NCI-H1930 (cell line): ENCODE measurements at regions not wholly inside any gene's neighbourhood (a gene's known extent, or its start where the extent isn't known, plus 50 kb on each side); places are given as distances from the start of the nearest gene placed in this dataset.

ENCODE experiments used
- DNase-seq, 2 experiments: peaks; one replicate each; lab custom pipeline; 2025; lab: John Stamatoyannopoulos, UW

DNA sequence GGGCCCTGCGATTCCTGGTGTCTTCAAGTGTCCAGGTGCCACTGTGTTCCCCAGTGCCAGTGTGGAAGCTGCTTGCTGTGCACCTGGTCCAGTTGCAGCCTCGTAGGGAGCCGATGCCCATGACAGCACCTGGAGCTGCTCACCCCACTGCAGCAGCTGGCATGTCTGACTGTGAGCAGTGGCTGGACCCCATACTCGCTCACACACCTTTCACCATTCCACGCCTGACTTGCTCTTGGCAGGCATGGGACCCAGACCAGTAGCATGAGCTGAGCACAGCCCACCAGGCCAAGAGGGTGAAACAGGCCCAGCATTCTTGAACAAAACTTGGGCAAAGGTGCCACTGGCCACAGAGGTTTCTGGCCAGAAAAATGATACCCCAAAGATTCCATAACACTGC, 124.5 kb upstream of the THY1 start:
- no peak for DNase-seq

DNA sequence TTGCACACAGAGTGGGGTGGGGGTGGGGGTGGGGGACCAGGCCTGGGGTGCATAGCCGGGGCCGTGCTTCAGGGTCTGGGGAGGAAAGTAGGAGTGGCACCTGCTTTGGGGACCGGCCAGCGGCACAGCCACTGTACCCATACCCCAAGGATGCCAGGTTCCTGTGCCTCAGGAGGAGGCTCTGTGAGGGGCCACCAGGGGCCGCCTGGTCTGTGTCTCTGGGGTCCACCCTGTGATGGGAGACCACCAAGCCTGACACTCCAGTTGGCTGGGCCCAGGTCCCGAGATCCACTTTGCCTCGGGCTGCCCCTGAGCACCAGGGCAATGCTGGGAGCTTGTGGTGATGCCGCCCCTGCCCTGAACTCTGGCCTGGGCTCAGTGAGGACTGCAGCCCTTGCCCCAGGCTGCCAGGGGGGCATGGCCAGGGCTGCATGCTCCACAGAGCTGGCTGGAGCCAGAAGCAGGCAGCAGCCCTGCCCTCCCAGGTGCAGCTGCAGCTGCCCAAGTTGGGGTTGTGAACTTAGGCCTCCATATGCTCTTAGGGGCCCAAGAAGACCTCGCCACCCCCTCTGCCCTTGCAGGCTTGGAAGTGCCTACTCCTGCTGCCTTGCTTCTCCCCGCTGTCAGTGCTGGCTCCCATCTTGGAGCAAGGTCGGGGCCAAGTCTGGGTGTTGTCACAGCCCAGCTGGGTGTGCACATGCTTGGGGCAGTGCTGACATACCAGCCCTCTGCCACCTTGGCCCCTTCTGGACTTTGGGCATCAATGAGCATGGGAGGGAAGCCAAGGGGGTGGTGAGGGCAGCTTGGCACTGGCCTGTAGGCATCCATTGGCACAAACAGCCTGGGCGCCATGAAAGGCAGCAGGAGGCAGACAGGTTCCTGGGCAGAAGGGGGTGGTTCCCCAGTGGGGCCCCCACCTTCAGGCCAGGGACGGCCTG, 123.3 kb upstream of the THY1 start:
- DNase-seq, result no peak

DNA sequence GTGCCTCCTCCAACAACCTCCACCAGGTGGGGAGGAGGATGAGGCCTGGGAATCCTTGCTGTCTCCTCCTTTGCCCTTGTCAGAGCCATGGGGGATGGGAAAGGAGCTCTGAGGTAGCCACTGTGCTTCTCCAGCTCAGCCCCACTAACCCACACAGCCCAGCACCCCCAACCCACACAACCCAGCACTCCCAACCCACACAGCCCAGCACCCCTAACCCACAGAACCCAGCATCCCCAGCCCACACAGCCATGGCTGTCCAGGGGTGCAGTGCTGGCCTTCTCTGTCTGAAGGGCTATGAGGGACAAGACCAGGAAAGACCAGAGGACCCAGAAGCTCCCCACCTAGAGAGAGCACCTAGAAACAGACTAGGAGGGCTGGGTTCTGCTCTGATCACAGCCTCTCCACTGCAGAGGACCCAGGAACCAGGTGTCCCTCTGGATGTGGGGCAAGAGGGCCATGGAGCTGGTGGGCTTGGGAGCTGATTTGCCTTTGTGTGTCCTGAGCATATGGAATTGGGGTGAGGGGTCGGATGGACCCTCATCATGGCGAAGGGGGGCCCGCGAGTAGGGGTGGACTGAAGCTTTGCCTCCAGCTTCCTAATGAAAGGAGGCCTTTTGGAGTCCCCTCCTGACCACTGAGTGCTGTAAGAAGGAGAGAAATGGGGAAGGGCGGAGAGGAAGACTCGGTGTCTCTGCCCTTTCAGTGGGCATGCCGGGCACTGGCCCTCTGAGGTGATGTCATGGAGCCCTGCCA, 117.6 kb upstream of the THY1 start:
- DNase-seq, result no peak

DNA sequence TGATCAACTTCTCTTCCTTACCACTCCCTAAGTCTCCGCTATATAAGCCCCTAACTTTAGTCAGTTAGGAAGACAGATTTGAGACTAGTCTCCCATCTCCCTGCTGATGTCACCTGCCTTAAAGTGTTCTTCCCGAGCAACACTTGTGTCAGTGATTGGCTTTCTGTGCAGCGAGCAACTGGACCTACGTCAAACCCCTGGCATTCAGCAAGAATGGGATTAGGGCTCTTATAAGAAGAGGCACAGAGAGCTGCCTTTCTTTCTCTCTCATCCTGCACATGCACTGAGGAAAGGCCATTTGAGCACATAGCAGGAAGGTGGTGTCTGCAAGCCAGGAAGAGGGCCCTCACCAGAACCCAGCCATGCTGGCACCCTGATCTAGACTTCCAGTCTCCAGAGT, 116.6 kb upstream of the THY1 start:
- no peak for DNase-seq

DNA sequence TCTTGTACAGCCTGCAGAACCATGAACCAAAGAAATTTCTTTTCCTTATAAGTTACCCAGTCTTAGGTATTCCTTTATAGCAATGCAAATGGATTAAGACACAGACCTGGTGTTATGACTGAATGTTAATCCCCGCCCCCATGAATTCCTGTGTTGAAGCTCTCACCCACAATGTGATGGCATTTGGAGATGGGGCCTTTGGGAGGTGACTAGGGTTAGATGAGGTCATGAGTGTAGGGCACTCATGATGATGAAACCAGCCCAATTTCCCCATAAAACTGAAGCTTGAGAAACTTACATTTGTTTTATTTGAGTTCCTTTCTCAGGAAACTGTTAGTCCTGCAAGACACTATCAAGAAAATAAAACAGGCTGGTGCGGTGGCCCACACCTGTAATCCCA, 115.8 kb upstream of the THY1 start:
- no peak for DNase-seq

DNA sequence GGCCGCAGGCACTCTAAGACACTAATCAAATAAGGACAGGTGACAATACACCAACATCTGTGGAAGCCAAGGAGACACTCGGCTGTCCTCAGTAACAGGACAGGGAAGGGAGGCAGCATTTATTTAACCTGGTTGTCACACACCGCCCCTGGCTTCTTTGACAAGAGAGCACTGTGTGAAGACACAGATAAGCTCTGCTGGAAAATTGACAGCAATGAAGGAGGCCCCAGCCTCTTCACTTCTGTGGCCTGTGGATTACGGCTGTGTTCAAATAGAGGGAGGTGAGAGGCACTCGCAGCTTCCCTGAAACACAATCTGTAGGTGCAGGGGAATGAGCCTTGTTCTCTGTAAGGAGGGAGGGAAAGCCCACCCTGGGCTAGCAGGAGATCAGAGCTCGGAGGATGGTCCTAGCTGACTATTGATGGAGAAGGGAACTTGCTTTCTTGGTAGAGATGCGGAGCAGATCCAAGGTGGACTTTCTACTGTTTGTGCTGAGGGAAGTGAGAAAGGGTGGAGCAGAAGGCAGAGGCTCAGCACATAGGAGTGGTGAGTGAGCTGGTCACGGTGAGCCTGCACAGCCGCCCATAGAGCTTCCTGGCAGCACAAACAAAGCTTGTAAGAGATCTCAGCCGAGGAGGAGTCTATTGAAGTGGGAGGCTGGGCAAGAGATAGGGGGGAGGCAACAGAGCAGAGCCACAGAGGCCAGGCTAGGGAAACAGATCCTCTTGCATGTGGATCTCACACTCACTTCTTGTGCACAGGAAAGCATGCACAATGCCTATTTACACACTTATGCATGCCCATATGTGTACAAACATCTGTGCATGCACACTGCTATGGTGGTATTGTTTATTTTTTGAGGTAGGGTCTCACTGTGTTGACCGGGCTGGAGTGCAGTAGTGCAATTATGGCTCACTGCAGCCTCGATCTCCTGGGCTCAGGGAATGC, 114.6 kb upstream of the THY1 start:
- no peak for DNase-seq

DNA sequence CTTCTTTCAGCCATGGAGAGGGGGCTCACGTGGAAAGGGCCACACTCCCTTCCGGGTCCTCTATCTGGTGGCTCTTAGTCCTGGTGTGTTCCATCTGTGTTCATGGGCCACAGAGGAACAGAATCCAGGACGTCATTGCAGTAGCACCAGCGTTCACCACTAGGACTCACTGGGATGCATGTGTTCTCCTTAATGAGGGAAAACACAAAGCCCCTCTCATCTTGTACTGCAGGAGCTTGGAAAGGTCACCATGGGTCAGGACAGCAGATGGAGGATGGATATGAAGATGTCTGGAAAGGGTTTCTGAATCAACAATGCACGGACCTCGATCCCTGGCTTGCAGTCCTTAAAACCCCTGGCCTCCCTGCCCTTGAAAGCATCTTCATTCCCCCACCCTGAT, 113.8 kb upstream of the THY1 start:
- DNase-seq, result no peak

DNA sequence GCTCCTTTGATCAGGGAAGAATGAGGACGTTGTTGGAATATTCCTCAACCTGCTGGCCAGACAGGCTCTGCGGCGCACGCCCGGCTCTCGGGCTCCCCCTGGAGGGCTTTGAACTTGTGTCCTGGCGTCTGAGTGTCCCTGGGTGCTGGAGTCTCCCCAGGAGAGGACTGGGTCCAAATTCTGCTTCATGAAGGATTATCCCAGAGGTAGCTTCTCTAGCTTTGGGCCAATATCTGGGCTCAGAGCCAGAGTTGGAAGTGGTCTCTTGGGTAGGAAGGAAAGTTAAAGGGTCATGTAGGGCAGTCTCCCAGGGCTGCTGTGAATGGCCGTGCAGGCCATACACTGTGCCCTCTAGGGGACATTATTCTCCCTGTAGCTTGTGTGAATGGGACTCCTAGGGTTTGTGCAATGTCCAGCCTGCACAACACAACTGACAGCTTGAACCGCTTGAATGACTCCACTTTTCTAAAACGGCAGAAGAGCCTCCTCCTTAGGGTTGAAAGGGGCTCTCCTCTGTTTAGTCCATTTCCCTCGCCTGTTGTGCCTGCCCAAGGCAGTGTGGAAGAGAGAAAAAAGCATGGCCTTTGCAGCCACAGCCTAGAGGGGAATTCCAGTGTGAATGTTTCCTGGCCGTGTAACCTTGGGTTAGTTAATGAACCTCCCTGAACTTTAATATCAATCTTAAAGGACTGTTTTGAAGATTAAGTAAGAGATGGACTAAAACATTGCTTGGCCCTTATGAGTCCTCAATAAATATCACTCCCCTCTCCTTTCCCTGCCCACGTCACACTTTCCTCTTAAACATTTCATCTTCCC, 111.2 kb upstream of the THY1 start:
- DNase-seq, result peak; percentile 19 to 63

DNA sequence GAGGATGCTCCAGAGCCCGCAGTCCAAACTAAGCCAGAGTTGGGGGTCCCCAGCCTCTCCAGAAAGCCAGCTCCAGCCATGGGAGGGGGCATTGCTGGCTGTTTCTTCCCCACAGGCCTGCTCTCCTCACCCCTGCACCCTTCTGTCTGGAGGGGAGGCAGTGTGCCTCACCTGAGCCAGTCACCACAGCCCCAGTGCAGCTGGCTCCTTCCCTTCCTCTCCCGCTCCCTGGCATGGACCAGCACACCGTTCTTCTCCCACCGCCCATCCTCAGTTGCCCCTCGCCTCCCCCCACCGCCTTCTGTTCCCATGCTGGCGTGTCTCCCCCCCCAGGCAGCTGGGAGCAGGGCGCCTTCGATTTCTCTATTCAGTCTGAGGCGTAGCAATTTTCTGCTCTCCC, 110.5 kb upstream of the THY1 start:
- DNase-seq, result no peak

DNA sequence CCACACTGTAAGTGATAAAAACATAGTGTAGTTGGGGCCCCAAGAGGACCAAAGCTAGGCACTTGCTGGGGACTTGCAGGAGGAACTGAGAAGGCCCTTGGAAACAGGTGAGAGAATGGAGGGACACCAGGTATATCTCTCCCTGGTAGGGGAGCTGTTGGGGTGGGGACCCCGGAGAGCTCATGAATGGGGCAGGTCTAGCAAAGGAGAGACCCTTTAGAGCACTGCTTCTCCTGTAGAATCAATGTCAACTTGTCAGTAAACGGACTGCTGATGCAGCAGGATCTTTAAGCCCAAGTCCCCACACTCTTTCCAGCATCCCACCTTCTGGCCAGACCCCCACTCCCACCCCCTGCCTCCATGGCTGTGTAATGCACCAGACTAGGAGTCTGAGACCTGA, 109.6 kb upstream of the THY1 start:
- DNase-seq, result no peak

DNA sequence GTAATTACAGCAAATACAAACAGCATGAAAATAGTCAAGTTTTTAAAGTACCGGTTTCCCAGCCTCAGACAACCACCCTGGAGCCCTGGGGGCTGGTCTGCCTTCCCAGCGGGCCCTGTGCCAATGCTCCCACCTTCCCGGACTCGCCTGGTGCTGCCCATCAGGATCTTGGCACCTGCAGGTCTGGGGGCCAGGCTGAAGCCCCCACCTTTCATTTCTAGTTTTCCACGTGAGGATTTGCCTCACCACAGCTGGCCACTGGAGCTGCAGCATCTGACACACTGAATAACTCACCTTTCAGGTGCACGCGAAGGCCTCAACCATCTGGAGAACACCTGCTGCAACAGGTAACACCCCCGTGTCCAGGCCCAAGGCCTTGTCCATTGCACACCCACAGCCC, 108.7 kb upstream of the THY1 start:
- DNase-seq, result no peak

DNA sequence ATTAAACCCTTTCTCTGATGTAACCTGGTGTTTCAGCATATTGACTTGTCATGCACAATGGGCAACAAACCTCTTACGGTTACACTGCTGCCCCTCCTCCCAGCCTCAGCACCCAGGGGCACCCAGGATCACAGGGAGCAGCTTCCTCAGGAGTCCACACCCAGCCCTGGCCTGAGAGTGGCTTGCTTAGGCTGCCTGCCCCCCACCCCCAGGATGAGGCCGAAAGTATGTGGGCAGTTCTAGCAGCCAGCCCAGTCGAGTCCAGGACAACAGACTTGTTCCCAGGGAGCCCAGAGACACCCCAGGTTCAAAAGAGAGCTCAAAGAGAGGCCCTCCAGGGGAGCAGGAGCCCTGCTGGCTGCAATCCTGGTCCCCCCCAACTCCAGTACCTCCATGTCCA, 108.1 kb upstream of the THY1 start:
- no peak for DNase-seq

DNA sequence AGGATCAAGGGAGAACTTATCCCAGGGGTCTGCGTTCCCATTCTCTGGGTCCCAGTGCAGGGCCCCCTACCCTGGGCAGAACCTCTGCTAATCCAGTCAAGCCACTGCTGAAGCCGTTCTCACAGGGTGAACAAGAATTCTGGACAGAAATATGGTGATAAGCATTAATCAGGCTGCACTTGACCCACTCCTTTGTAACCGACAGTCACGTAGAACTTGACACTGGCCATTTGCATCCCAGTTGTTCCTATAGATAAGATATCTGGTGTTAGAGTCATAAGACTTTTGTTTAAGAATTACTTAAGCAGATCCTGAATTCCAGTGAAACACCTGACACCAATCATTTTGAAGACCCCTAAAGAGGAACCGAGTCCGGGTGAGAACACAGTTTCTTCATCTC, 107.5 kb upstream of the THY1 start:
- no peak for DNase-seq

DNA sequence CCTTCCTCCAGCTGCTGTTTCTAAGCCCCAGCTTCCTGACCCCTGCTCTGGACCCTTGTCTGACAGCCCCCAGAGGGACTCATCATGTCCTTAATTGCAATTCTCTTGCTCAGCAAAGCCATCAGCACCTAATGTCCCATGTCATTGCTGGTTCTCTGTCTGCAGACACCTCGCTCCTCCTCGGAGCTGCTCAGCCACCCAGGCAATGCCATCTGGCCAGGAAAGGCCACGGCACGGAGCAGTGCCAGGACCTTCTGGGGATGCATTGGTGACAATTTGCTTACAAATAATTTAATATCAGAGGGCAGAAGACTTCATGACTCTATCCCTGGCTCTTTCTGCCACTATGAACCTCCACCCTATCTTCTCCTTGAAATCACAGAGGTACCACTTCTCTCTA, 107.0 kb upstream of the THY1 start:
- DNase-seq, result no peak

DNA sequence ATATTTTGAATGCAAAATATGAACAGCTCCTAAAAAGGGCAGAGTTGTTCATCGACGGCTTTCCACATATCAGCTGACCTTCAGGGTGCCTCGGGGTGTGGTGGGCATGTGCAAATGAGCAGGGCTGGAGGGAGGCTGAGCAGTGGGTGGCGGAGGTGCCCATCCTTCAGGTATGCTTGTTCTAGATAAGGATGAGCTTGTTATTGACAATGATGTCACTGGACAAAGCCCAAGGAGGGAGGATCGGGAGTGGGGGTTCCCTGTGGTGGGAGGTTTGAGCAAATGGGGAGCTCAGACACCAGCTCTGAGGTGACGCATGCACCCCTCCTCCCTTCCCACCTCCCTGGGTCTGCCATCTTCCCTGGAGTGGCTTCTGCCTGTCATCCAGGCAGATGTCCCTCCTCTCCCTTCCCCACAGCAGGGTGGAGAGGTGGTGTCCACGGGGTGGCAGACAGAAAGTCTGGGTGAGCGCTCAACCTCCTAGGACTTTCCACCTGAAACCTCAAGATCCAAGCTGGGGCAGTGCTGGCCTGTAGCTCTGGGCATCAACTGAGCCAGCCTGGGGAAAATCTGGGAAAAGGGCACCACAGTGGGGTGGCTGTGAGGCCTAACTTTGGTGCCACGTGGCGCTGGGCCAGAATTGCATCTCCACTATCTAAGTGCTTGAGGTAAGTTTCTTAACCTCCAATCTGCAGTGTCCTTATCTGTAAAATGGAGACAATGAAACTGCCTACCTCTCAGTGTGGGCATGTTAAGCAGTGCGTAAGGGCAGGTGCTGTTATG, 106.3 kb upstream of the THY1 start:
- DNase-seq, result no peak

DNA sequence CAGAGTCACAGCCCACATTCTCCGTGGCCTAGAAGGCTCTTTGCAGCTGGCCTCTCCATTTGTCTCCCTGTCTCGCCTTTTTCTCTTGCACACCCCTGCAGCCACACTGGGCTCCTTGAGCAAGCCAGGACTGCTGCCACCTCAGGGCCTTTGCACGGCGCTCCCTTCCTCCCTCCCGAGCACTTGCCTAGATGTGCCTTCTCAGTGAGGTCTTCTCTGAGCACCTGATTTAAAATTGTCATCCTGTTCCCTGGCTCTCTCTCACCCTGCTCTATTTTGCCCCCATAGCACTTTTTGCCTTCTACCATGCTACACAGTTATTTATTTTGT, 102.9 kb upstream of the THY1 start:
- no peak for DNase-seq

DNA sequence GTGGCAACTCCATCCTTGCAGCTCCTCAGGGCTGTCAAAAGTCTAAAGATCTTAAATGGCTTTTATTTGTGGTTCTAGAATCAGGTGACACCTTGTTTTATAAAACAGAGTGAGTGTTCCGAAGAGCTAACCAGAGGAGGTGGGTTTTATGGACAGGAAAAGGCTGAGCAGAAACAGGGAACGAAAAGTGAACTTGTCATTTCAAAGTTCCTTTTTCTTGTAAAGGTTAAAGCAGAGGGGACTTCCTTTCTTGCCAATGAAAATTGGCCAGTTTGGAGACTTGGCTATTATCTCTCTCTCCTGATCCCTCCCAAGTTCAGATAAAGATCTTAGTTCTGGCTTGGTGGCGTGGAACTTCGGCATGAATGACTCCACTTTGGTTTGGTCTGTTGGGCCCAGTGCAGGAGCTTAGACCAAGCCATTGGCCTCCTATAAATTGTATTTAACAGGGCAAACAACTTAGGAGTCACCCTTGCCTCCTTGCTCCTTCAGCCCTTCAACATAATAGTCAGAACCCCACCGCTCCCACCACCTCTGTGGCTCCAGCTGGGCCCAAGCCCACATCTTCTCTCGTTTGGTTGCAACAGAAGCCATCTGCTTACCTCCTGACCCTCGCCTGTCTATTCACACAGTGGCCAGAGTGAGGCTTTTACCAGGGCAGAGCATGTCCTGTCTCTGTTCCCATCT, 102.4 kb upstream of the THY1 start:
- DNase-seq, result no peak

DNA sequence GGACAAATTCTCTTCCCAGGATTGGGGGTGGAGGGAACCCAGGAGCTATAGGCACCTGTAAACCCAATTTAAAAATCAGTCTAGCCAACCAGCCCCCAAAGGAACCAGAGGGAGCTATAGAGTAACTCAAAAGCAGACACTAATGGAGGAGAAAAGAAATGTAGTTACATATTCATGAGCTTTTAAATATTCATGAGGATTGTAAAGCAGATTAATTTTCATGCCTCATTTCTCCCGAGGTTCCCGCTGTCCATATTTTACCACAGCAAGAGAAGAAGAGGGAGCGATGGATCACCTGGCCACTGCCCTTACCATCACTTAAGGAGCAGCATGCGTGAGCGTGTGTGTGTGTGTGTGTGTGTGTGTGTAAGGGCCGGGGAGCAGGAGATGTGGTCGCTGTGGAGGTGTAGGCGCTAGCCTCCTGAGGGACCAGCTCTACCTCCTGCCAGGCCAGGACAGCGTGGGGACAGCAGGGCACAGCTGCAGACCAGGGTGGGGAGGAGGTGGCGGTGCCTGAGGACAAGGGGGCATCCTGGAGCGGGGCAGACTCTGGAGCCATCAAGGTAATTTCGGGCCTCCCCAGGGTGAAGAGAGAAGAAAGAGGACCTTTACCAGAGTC, 100.7 kb upstream of the THY1 start:
- DNase-seq, result no peak

DNA sequence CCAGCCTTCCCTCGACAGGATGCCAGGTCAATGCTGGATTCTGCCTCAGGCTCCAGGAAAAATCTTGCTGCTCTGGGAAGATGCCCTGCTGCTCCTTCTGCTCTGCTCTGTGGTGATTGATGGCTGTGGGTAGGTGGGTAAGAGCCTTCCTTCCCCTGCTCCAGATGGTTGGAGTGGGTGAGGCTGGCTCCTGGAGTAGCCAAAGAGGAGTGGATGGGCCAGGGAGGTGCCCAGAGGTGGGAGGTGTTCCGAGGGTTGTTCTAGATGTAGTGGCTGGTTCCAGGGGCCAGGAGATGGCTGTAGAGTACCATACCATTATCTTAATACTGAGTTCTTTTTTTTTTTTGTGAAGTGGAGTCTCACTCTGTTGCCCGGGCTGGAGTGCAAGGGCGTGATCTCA, 99.6 kb upstream of the THY1 start:
- no peak for DNase-seq

DNA sequence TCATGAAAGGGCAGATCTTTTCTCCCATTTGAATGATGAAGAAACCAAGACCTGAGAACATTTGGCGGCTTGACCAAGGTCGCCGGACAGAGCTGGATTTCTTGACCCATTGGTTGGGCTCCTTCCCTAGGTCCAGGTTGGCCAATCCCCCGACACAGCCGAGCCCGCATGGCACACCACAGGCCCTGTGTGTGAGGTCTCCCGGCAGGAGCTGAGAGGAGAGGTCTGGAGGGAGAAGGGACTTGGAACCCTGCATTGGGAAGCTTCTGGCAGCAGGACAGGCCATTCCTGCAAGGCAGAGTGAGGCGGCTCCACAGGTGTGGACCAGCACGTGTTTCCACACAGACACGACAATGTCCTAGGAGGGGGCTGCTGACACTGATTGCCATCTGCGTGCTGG, 98.6 kb upstream of the THY1 start:
- no peak for DNase-seq
